ENCODE measurements at regions not wholly inside any gene's neighbourhood (a gene's known extent, or its start where the extent isn't known, plus 50 kb on each side); places are given as distances from the start of the nearest gene placed in this dataset.
"Not testable (repeated sequence)": the region's sequence is repeated elsewhere in the genome, so short reads cannot be mapped to it uniquely, and the experiment has no call there.

GRCh38 chr1:94661431-94661932 lies 119.9 kb upstream of the F3 start:
- no peaks in the 10 kb centered on the region for H3K27me3 ChIP-seq
- peak overlapping the region; percentile 48 for H2AFZ ChIP-seq (replicated peaks)
- Mint-ChIP-seq H3K27me3 (ENCODE audit: insufficient read depth, low read depth) (peaks cover 3% of the 10 kb centered on the region), H3K9me3 (peaks cover 12% of the 10 kb centered on the region), H3K27ac (peak overlapping the region; percentile 94), H3K4me3 (no peak overlapping the region), H3K36me3 (no peaks in the 10 kb centered on the region), H3K4me1 (peaks cover 29% of the 10 kb centered on the region)
- H4K20me1 ChIP-seq (ENCODE audit: low read depth), result no peaks in the 10 kb centered on the region
- peak overlapping the region; percentile 64 for H3K27ac ChIP-seq
- peaks cover 34% of the 10 kb centered on the region for H3F3A ChIP-seq (ENCODE audit: low read depth)
- H3K79me2 ChIP-seq (ENCODE audit: low read depth), result no peaks in the 10 kb centered on the region
- H3K4me2 ChIP-seq, result peak overlapping the region; percentile 60
- H3K9me3 ChIP-seq (ENCODE audit: low read depth), result no peaks in the 10 kb centered on the region
- TF ChIP-seq EZH2phosphoT487 (IDR thresholded peaks at IDR 0.05) (no peak), EZH2 (IDR thresholded peaks at IDR 0.05) (no peak)
- TF ChIP-seq, protein P1, sequence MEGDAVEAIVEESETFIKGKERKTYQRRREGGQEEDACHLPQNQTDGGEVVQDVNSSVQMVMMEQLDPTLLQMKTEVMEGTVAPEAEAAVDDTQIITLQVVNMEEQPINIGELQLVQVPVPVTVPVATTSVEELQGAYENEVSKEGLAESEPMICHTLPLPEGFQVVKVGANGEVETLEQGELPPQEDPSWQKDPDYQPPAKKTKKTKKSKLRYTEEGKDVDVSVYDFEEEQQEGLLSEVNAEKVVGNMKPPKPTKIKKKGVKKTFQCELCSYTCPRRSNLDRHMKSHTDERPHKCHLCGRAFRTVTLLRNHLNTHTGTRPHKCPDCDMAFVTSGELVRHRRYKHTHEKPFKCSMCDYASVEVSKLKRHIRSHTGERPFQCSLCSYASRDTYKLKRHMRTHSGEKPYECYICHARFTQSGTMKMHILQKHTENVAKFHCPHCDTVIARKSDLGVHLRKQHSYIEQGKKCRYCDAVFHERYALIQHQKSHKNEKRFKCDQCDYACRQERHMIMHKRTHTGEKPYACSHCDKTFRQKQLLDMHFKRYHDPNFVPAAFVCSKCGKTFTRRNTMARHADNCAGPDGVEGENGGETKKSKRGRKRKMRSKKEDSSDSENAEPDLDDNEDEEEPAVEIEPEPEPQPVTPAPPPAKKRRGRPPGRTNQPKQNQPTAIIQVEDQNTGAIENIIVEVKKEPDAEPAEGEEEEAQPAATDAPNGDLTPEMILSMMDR (IDR thresholded peaks at IDR 0.05), result no peak
- DNase-seq (ENCODE audit: low spot score), result no peak
- H3K9ac ChIP-seq, result no peak overlapping the region
- H3K36me3 ChIP-seq, result no peaks in the 10 kb centered on the region
- no peak overlapping the region for H3K4me3 ChIP-seq
- H3K4me1 ChIP-seq, result peaks cover 36% of the 10 kb centered on the region

- no peak for TF ChIP-seq EZH2 (IDR thresholded peaks at IDR 0.05)
- TF ChIP-seq, protein P1 (IDR thresholded peaks at IDR 0.05), result no peak
- TF ChIP-seq EZH2phosphoT487 (IDR thresholded peaks at IDR 0.05), result no peak
- H3K79me2 ChIP-seq (ENCODE audit: low read depth), result no peaks in the 10 kb centered on the region
- H3K9me3 ChIP-seq (ENCODE audit: low read depth), result no peaks in the 10 kb centered on the region
- H3K4me3 ChIP-seq, result no peak overlapping the region
- no peaks in the 10 kb centered on the region for H3K36me3 ChIP-seq
- peaks cover 36% of the 10 kb centered on the region for H3K4me1 ChIP-seq
- no peaks in the 10 kb centered on the region for H3K36me3 Mint-ChIP-seq
- H3K27ac Mint-ChIP-seq, result peak overlapping the region; percentile 94
- H3K9me3 Mint-ChIP-seq, result peaks cover 12% of the 10 kb centered on the region
- peaks cover 29% of the 10 kb centered on the region for H3K4me1 Mint-ChIP-seq
- H4K20me1 ChIP-seq (ENCODE audit: low read depth), result no peaks in the 10 kb centered on the region
- DNase-seq (ENCODE audit: low spot score), result peak; percentile 90
- H2AFZ ChIP-seq (replicated peaks), result peak overlapping the region; percentile 40
- H3K27me3 Mint-ChIP-seq (ENCODE audit: insufficient read depth, low read depth), result peaks cover 3% of the 10 kb centered on the region
- H3F3A ChIP-seq (ENCODE audit: low read depth), result peaks cover 34% of the 10 kb centered on the region
- no peak overlapping the region for H3K9ac ChIP-seq
- no peaks in the 10 kb centered on the region for H3K27me3 ChIP-seq
- peak overlapping the region; percentile 60 for H3K4me2 ChIP-seq
- no peak overlapping the region for H3K4me3 Mint-ChIP-seq
- H3K27ac ChIP-seq, result peak overlapping the region; percentile 64
Measured at GRCh38 chr1:94660994-94661393, 119.4 kb upstream of the F3 start.

GRCh38 chr1:94660258-94660657 lies 118.7 kb upstream of the F3 start:
- H3K27me3 ChIP-seq, result no peaks in the 10 kb centered on the region
- H4K20me1 ChIP-seq (ENCODE audit: low read depth), result no peaks in the 10 kb centered on the region
- peak overlapping the region; percentile 60 for H3K4me2 ChIP-seq
- TF ChIP-seq, protein P1 (IDR thresholded peaks at IDR 0.05), result no peak
- no peak for TF ChIP-seq EZH2phosphoT487 (IDR thresholded peaks at IDR 0.05)
- TF ChIP-seq EZH2 (IDR thresholded peaks at IDR 0.05), result no peak
- Mint-ChIP-seq H3K36me3 (no peaks in the 10 kb centered on the region), H3K4me1 (peaks cover 29% of the 10 kb centered on the region), H3K27ac (peak overlapping the region; percentile 94), H3K4me3 (no peak overlapping the region), H3K27me3 (ENCODE audit: insufficient read depth, low read depth) (peaks cover 3% of the 10 kb centered on the region), H3K9me3 (peaks cover 12% of the 10 kb centered on the region)
- H3K9me3 ChIP-seq (ENCODE audit: low read depth), result no peaks in the 10 kb centered on the region
- H3K27ac ChIP-seq, result peak overlapping the region; percentile 64
- peaks cover 34% of the 10 kb centered on the region for H3F3A ChIP-seq (ENCODE audit: low read depth)
- no peak overlapping the region for H2AFZ ChIP-seq (replicated peaks)
- no peak overlapping the region for H3K4me3 ChIP-seq
- DNase-seq (ENCODE audit: low spot score), result no peak
- H3K36me3 ChIP-seq, result no peaks in the 10 kb centered on the region
- no peaks in the 10 kb centered on the region for H3K79me2 ChIP-seq (ENCODE audit: low read depth)
- peaks cover 36% of the 10 kb centered on the region for H3K4me1 ChIP-seq
- H3K9ac ChIP-seq, result no peak overlapping the region

DNA sequence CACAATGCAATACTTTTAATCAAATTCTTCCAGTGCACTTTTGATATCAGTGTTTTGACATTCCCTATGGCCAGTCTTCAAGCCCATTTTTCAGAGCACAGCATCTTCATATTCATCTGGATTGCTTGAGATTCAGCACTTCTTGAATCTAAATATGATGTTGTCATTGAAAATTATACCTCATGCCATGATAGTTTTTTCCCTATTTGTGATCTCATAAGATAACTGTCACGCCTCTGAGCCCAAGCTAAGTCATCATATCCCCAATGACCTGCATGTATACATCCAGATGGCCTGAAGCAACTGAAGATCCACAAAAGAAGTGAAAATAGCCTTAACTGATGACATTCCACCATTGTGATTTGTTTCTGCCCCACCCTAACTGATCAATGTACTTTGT lies 117.6 kb upstream of the F3 start:
- H3K27me3 ChIP-seq; H3K36me3 ChIP-seq; H3K9ac ChIP-seq; H2AFZ ChIP-seq (replicated peaks); H3K27me3 Mint-ChIP-seq (ENCODE audit: insufficient read depth, low read depth); H3K9me3 Mint-ChIP-seq; H3K36me3 Mint-ChIP-seq; H3K4me3 ChIP-seq; DNase-seq (ENCODE audit: low spot score); H3K4me2 ChIP-seq; H4K20me1 ChIP-seq (ENCODE audit: low read depth); H3K4me3 Mint-ChIP-seq; H3K9me3 ChIP-seq (ENCODE audit: low read depth); H3K27ac ChIP-seq; H3K27ac Mint-ChIP-seq; H3K79me2 ChIP-seq (ENCODE audit: low read depth): not testable (repeated sequence)
- H3K4me1 Mint-ChIP-seq, result peaks cover 29% of the 10 kb centered on the region
- Histone ChIP-seq H3F3A (ENCODE audit: low read depth) (peaks cover 34% of the 10 kb centered on the region), H3K4me1 (peaks cover 36% of the 10 kb centered on the region)
